HUES48 (cell line): ENCODE measurements at regions not wholly inside any gene's neighbourhood (a gene's known extent, or its start where the extent isn't known, plus 50 kb on each side); places are given as distances from the start of the nearest gene placed in this dataset.
A peak's percentile ranks its signal among the peaks of the same experiment; 100 is the strongest.

ENCODE experiments used
- H3K27ac ChIP-seq: one replicate; pipeline ENCODE4 v1.7.0; 2013; ENCODE audit warnings: low read depth, low read length, inconsistent platforms
- H3K27me3 ChIP-seq: 2 replicates; pipeline ENCODE4 v1.6.1; 2013; ENCODE audit warnings: mild to moderate bottlenecking, low read length; ENCODE audit not compliant: control insufficient read depth, insufficient read depth
- H3K36me3 ChIP-seq: 2 replicates; pipeline ENCODE4 v1.6.1; 2013; ENCODE audit warnings: low read length; ENCODE audit not compliant: control insufficient read depth, insufficient read depth
- H3K4me1 ChIP-seq: 2 replicates; pipeline ENCODE4 v1.6.1; 2013; ENCODE audit warnings: mild to moderate bottlenecking, low read length; ENCODE audit not compliant: control insufficient read depth, insufficient read depth
- H3K4me3 ChIP-seq: 2 replicates; pipeline ENCODE4 v1.5.1; 2013; ENCODE audit warnings: mild to moderate bottlenecking, low read depth, low read length
- H3K9ac ChIP-seq: 2 replicates; pipeline ENCODE4 v1.6.1; 2013; ENCODE audit warnings: mild to moderate bottlenecking, low read depth, low read length, moderate library complexity
- H3K9me3 ChIP-seq: 2 replicates; pipeline ENCODE4 v1.6.1; 2013; ENCODE audit warnings: low read length; ENCODE audit not compliant: control insufficient read depth, insufficient read depth

- Histone ChIP-seq H3K4me1 (peaks cover 44% of the 10 kb centered on the region), H3K36me3 (peaks cover 48% of the 10 kb centered on the region)
These were observed 489.3 kb downstream of the SIPA1L2 start for GRCh38 chr1:232140419-232141166.

DNA sequence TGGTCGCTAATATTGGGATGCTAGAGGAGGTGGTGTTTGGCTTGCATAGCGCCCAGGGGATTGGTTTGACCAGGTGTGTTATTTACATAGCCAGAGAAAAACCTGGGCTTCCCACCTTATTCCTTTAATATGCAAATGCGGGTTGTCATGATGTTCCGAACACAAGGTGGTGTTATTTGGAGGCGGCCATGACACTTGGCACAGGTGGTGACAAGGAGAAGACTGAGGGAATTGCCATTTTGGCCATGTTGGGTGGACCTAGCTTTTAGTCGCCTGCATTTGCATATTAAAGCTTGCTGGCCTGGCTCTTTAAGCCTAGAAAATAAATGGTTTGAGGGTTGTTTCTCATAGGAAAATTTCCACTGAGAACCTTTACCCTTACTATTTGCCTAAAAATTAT lies 490.5 kb downstream of the SIPA1L2 start:
- H3K9me3 ChIP-seq = no peaks in the 10 kb centered on the region
- H3K4me1 ChIP-seq = peaks cover 53% of the 10 kb centered on the region
- peaks cover 59% of the 10 kb centered on the region for H3K36me3 ChIP-seq

More at GRCh38 chr1:232140419-232141166, 489.3 kb downstream of the SIPA1L2 start:
- no peak overlapping the region for H3K9ac ChIP-seq
- no peaks in the 10 kb centered on the region for H3K9me3 ChIP-seq
- no peak overlapping the region for H3K4me3 ChIP-seq
- no peaks in the 10 kb centered on the region for H3K27me3 ChIP-seq
- no peak overlapping the region for H3K27ac ChIP-seq

GRCh38 chr1:232138044-232138443 lies 491.9 kb downstream of the SIPA1L2 start:
- Histone ChIP-seq H3K27ac (no peak overlapping the region), H3K4me1 (peaks cover 57% of the 10 kb centered on the region), H3K9ac (no peak overlapping the region), H3K4me3 (no peak overlapping the region), H3K36me3 (peaks cover 73% of the 10 kb centered on the region), H3K27me3 (no peaks in the 10 kb centered on the region), H3K9me3 (no peaks in the 10 kb centered on the region)

More for the DNA sequence above, 490.5 kb downstream of the SIPA1L2 start:
- H3K4me3 ChIP-seq = no peak overlapping the region
- H3K9ac ChIP-seq = no peak overlapping the region
- no peaks in the 10 kb centered on the region for H3K27me3 ChIP-seq
- H3K27ac ChIP-seq = no peak overlapping the region

- no peak overlapping the region for H3K27ac ChIP-seq
- no peaks in the 10 kb centered on the region for H3K9me3 ChIP-seq
- H3K9ac ChIP-seq = no peak overlapping the region
- peaks cover 82% of the 10 kb centered on the region for H3K36me3 ChIP-seq
- H3K4me1 ChIP-seq = peaks cover 56% of the 10 kb centered on the region
- H3K4me3 ChIP-seq = no peak overlapping the region
- no peaks in the 10 kb centered on the region for H3K27me3 ChIP-seq
These were observed 492.9 kb downstream of the SIPA1L2 start for GRCh38 chr1:232137066-232137465.

- peaks cover 65% of the 10 kb centered on the region for H3K4me1 ChIP-seq
- H3K36me3 ChIP-seq = peaks cover 91% of the 10 kb centered on the region
- no peak overlapping the region for H3K4me3 ChIP-seq
- H3K27ac ChIP-seq = no peak overlapping the region
- H3K9me3 ChIP-seq = no peaks in the 10 kb centered on the region
- no peak overlapping the region for H3K9ac ChIP-seq
- no peaks in the 10 kb centered on the region for H3K27me3 ChIP-seq
These were observed 493.8 kb downstream of the SIPA1L2 start for GRCh38 chr1:232136136-232136535.

- Histone ChIP-seq H3K9ac (no peak overlapping the region), H3K4me1 (peaks cover 78% of the 10 kb centered on the region), H3K36me3 (peaks cover 96% of the 10 kb centered on the region), H3K9me3 (no peaks in the 10 kb centered on the region), H3K27me3 (no peaks in the 10 kb centered on the region), H3K27ac (peak overlapping the region; percentile 61), H3K4me3 (no peak overlapping the region)
These were observed 495.6 kb downstream of the SIPA1L2 start for GRCh38 chr1:232134365-232134764.

DNA sequence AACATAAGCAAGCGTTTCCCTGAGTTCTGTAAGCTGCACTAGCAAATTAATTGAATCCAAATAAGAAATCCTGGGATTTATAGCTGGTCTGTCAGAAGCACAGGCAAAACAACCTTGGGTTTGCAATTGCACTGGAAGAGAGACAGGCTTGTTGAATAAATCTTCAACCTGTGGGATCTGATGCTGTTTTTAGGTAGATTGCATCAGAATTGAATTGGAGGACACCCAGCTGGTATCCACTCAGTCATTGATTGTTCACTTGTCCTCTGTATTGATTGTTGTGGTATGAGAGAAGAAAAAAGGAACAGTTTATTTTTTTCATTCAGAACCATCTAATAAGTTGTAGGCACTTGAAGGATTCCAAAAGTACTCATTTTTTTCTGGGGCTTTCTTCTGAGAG lies 497.4 kb downstream of the SIPA1L2 start:
- peak overlapping the region; percentile 13; the same call in 1 of the 2 replicates for H3K9ac ChIP-seq
- H3K36me3 ChIP-seq = peaks cover 99% of the 10 kb centered on the region
- peak overlapping the region; percentile 31; the same call in 1 of the 2 replicates for H3K4me3 ChIP-seq
- peak overlapping the region; percentile 86 for H3K27ac ChIP-seq
- peaks cover 91% of the 10 kb centered on the region for H3K4me1 ChIP-seq
- no peaks in the 10 kb centered on the region for H3K27me3 ChIP-seq
- no peaks in the 10 kb centered on the region for H3K9me3 ChIP-seq

GRCh38 chr1:232131715-232132391 lies 498.1 kb downstream of the SIPA1L2 start:
- Histone ChIP-seq H3K4me3 (no peak overlapping the region; the same call in 1 of the 2 replicates), H3K9ac (no peak overlapping the region), H3K27ac (peak overlapping the region; percentile 86)

GRCh38 chr1:232130815-232131480 lies 499.0 kb downstream of the SIPA1L2 start:
- no peaks in the 10 kb centered on the region for H3K9me3 ChIP-seq
- no peak overlapping the region for H3K9ac ChIP-seq
- no peak overlapping the region; the same call in 1 of the 2 replicates for H3K4me3 ChIP-seq
- no peaks in the 10 kb centered on the region for H3K27me3 ChIP-seq
- peak overlapping the region; percentile 14 for H3K27ac ChIP-seq
- peaks cover 99% of the 10 kb centered on the region for H3K36me3 ChIP-seq
- peaks cover 95% of the 10 kb centered on the region for H3K4me1 ChIP-seq

More at GRCh38 chr1:232131715-232132391, 498.1 kb downstream of the SIPA1L2 start:
- peaks cover 99% of the 10 kb centered on the region for H3K36me3 ChIP-seq
- no peaks in the 10 kb centered on the region for H3K9me3 ChIP-seq
- no peaks in the 10 kb centered on the region for H3K27me3 ChIP-seq
- peaks cover 94% of the 10 kb centered on the region for H3K4me1 ChIP-seq

DNA sequence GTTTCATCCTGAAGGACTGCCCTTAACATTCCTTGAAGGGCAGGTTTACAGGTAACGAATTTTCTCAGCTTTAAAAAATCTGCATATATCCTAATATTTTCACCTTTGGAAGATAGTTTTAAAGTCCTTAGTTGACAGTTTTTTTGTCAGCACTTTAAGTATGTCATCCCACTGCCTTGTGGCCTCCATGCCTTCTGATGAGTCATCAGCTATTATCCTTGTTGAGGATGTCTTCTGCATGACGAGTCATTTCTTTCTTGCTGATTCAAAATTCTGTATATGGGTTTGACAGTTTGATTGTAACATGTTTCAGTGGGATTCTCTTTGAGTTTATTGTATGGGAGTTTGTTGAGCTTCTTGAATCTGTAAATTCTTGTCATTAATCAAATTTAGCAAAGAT lies 500.6 kb downstream of the DISC1 start:
- peaks cover 66% of the 10 kb centered on the region for H3K4me1 ChIP-seq
- H3K4me3 ChIP-seq = peak overlapping the region; percentile 88
- no peaks in the 10 kb centered on the region for H3K27me3 ChIP-seq
- no peaks in the 10 kb centered on the region for H3K9me3 ChIP-seq
- peaks cover 77% of the 10 kb centered on the region for H3K36me3 ChIP-seq
- H3K27ac ChIP-seq = peak overlapping the region; percentile 95
- no peak overlapping the region for H3K9ac ChIP-seq
